ENCODE measurements at regions not wholly inside any gene's neighbourhood (a gene's known extent, or its start where the extent isn't known, plus 50 kb on each side); places are given as distances from the start of the nearest gene placed in this dataset.

- no peak overlapping the region for H3K4me3 ChIP-seq (ENCODE audit: control insufficient read depth, low read depth, low read length)
- no peak for DNase-seq (ENCODE audit: low read depth)
- no peak for TF ChIP-seq CTCF (IDR thresholded peaks at IDR 0.05; ENCODE audit: control insufficient read depth, insufficient read depth, low read depth, low read length, missing control alignments)
Observed at GRCh38 chr3:177960014-177960413, 576.2 kb upstream of the KCNMB2 start.

GRCh38 chr3:177960722-177961121 lies 575.5 kb upstream of the KCNMB2 start:
- no peak for TF ChIP-seq CTCF (IDR thresholded peaks at IDR 0.05; ENCODE audit: control insufficient read depth, insufficient read depth, low read depth, low read length, missing control alignments)
- H3K4me3 ChIP-seq (ENCODE audit: control insufficient read depth, low read depth, low read length), result no peak overlapping the region
- no peak for DNase-seq (ENCODE audit: low read depth)

- no peak for TF ChIP-seq CTCF (IDR thresholded peaks at IDR 0.05; ENCODE audit: control insufficient read depth, insufficient read depth, low read depth, low read length, missing control alignments)
- H3K4me3 ChIP-seq (ENCODE audit: control insufficient read depth, low read depth, low read length), result no peak overlapping the region
- no peak for DNase-seq (ENCODE audit: low read depth)
Observed at GRCh38 chr3:177961784-177962183, 574.5 kb upstream of the KCNMB2 start.

- no peak overlapping the region for H3K4me3 ChIP-seq (ENCODE audit: control insufficient read depth, low read depth, low read length)
- TF ChIP-seq CTCF (IDR thresholded peaks at IDR 0.05; ENCODE audit: control insufficient read depth, insufficient read depth, low read depth, low read length, missing control alignments), result no peak
- no peak for DNase-seq (ENCODE audit: low read depth)
Observed at GRCh38 chr3:177966493-177966892, 569.7 kb upstream of the KCNMB2 start.

GRCh38 chr3:177968891-177969290 lies 567.3 kb upstream of the KCNMB2 start:
- no peak for TF ChIP-seq CTCF (IDR thresholded peaks at IDR 0.05; ENCODE audit: control insufficient read depth, insufficient read depth, low read depth, low read length, missing control alignments)

GRCh38 chr3:177973241-177973840 lies 562.9 kb upstream of the KCNMB2 start:
- H3K4me3 ChIP-seq (ENCODE audit: control insufficient read depth, low read depth, low read length), result no peak overlapping the region
- no peak for TF ChIP-seq CTCF (IDR thresholded peaks at IDR 0.05; ENCODE audit: control insufficient read depth, insufficient read depth, low read depth, low read length, missing control alignments)
- no peak for DNase-seq (ENCODE audit: low read depth)

More at GRCh38 chr3:177968891-177969290, 567.3 kb upstream of the KCNMB2 start:
- no peak overlapping the region for H3K4me3 ChIP-seq (ENCODE audit: control insufficient read depth, low read depth, low read length)
- no peak for DNase-seq (ENCODE audit: low read depth)

GRCh38 chr3:177976241-177976640 lies 560.0 kb upstream of the KCNMB2 start:
- no peak for DNase-seq (ENCODE audit: low read depth)

More at GRCh38 chr3:177976241-177976640, 560.0 kb upstream of the KCNMB2 start:
- no peak overlapping the region for H3K4me3 ChIP-seq (ENCODE audit: control insufficient read depth, low read depth, low read length)
- TF ChIP-seq CTCF (IDR thresholded peaks at IDR 0.05; ENCODE audit: control insufficient read depth, insufficient read depth, low read depth, low read length, missing control alignments), result no peak
